Keratinocyte (primary cell): ENCODE measurements at regions not wholly inside any gene's neighbourhood (a gene's known extent, or its start where the extent isn't known, plus 50 kb on each side); places are given as distances from the start of the nearest gene placed in this dataset.

ENCODE experiments used
- DNase-seq: peaks from one replicate; pipeline ENCODE4 v3.0.0-alpha.2; 2011; ENCODE audit warnings: low read depth, missing footprints, low spot score
- FAIRE-seq: peaks from 2 replicates; lab custom pipeline; 2011; peaks lifted over from hg19 to GRCh38; lab: Jason Lieb, UNC
- H2AFZ ChIP-seq: 2 replicates; pipeline ENCODE4 v1.6.0; 2012; ENCODE audit warnings: low read length, control low read depth, inconsistent platforms; ENCODE audit not compliant: control insufficient read depth
- H3K27ac ChIP-seq: 2 replicates; pipeline ENCODE4 v1.5.1; 2011; ENCODE audit warnings: low read length; ENCODE audit not compliant: control insufficient read depth, insufficient read depth
- H3K27me3 ChIP-seq: 3 replicates; pipeline ENCODE4 v1.6.0; 2011; ENCODE audit warnings: low read length; ENCODE audit not compliant: control insufficient read depth, insufficient read depth; ENCODE audit errors: extremely low read depth
- H3K36me3 ChIP-seq, 2 experiments: 2 replicates in 1 of 2; 3 replicates in 1 of 2; pipeline ENCODE4 v1.5.1; 2011; ENCODE audit warnings: low read length in 2 of 2, mild to moderate bottlenecking in 1 of 2; ENCODE audit not compliant: control insufficient read depth in 2 of 2, insufficient read depth in 2 of 2; ENCODE audit errors: extremely low read depth in 1 of 2
- H3K4me1 ChIP-seq: 3 replicates; pipeline ENCODE4 v1.5.1; 2011; ENCODE audit warnings: low read length; ENCODE audit not compliant: control insufficient read depth, insufficient read depth; ENCODE audit errors: extremely low read depth
- H3K4me2 ChIP-seq: 3 replicates; pipeline ENCODE4 v1.6.0; 2011; ENCODE audit warnings: low read depth, low read length; ENCODE audit not compliant: control insufficient read depth, insufficient read depth; ENCODE audit errors: extremely low read depth
- H3K4me3 ChIP-seq, 3 experiments: fragments of 200-600 bp in 1 of 3; sonication (generic) in 1 of 3; 2 replicates in 2 of 3; 3 replicates in 1 of 3; pipeline ENCODE4 v1.5.1; 2011 to 2016; ENCODE audit warnings: low read length in 3 of 3, mild to moderate bottlenecking in 3 of 3, control low read depth in 2 of 3, inconsistent platforms in 1 of 3, low read depth in 1 of 3, mixed read lengths in 1 of 3, mixed run types in 1 of 3, moderate library complexity in 1 of 3; ENCODE audit not compliant: control insufficient read depth in 2 of 3, insufficient read depth in 2 of 3; ENCODE audit errors: extremely low read depth in 1 of 3
- H3K79me2 ChIP-seq: 2 replicates; pipeline ENCODE4 v1.6.0; 2012; ENCODE audit warnings: low read length; ENCODE audit not compliant: control insufficient read depth, insufficient read depth
- H3K9ac ChIP-seq: 3 replicates; pipeline ENCODE4 v1.6.0; 2011; ENCODE audit warnings: low read length; ENCODE audit not compliant: control insufficient read depth, insufficient read depth; ENCODE audit errors: extremely low read depth
- H3K9me1 ChIP-seq: 3 replicates; pipeline ENCODE4 v1.6.0; 2011; ENCODE audit warnings: low read length; ENCODE audit not compliant: control insufficient read depth, insufficient read depth; ENCODE audit errors: extremely low read depth
- H3K9me3 ChIP-seq: 2 replicates; pipeline ENCODE4 v1.5.1; 2012; ENCODE audit warnings: low read depth, low read length; ENCODE audit not compliant: control insufficient read depth
- H4K20me1 ChIP-seq: 3 replicates; pipeline ENCODE4 v1.6.0; 2011; ENCODE audit warnings: low read length; ENCODE audit not compliant: control insufficient read depth, insufficient read depth; ENCODE audit errors: extremely low read depth
- CTCF ChIP-seq, 3 experiments: IDR thresholded peaks in 1 of 3; conservative IDR thresholded peaks in 1 of 3; optimal IDR thresholded peaks in 1 of 3; 2 replicates in 2 of 3; 3 replicates in 1 of 3; pipeline versions ENCODE3 to v1.5.1; 2011; ENCODE audit warnings: low read length in 3 of 3, mild to moderate bottlenecking in 3 of 3, moderate library complexity in 2 of 3, control low read depth in 1 of 3, inconsistent platforms in 1 of 3; ENCODE audit not compliant: insufficient read depth in 2 of 3; ENCODE audit errors: extremely low read depth in 1 of 3
- EZH2 ChIP-seq: IDR thresholded peaks from one replicate; pipeline ENCODE4 v1.6.1; 2012; ENCODE audit warnings: inconsistent platforms, mild to moderate bottlenecking, low read length, moderate library complexity
- dilution Hi-C: fragments of 300-500 bp; cut with MboI; formaldehyde crosslinking; loops from one replicate; pipeline ENCODE4 v1.7.0; 2020; ENCODE audit warnings: low sequenced_read_pairs; ENCODE audit not compliant: extremely low pct_ligation_motif_present

DNA sequence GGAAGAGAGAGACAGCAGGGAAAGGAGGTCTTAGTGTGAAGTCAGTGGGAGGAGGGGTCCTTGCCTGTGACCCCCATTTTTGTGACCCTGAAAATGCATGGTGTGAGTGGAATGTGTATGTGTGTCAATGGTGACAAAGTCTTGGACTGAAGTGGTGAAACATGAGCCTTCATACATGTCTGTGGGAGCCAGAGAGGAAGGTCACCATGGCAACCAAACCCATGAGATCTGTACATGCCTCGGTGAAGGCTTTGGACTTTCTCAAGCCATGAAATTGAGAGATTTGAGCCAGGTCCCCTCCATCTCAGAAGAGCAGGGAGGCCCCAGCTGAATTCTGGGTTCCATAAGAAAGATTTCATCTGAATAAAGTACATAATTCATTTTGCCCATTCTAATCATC lies 108.7 kb downstream of the TTC8 start:
- FAIRE-seq (no peak), DNase-seq (no peak)
- Histone ChIP-seq H4K20me1 (no peaks in the 10 kb centered on the region), H2AFZ (no peak overlapping the region), H3K9ac (no peak overlapping the region), H3K27me3 (no peaks in the 10 kb centered on the region), H3K4me1 (no peaks in the 10 kb centered on the region), H3K4me3 (no peak overlapping the region), H3K27ac (no peak overlapping the region), H3K79me2 (no peaks in the 10 kb centered on the region), H3K9me3 (no peaks in the 10 kb centered on the region), H3K4me2 (no peak overlapping the region), H3K9me1 (no peaks in the 10 kb centered on the region), H3K36me3 (no peaks in the 10 kb centered on the region)
- dilution Hi-C loops, result no loop called here
- TF ChIP-seq CTCF (optimal IDR thresholded peaks at IDR 0.05 in 1 of 3, IDR thresholded peaks at IDR 0.05 in 1 of 3, conservative IDR thresholded peaks at IDR 0.05 in 1 of 3; ENCODE audit: extremely low read depth in 1 of 3, insufficient read depth in 2 of 3, low read length in 3 of 3), result no peak
- no peak for TF ChIP-seq EZH2

DNA sequence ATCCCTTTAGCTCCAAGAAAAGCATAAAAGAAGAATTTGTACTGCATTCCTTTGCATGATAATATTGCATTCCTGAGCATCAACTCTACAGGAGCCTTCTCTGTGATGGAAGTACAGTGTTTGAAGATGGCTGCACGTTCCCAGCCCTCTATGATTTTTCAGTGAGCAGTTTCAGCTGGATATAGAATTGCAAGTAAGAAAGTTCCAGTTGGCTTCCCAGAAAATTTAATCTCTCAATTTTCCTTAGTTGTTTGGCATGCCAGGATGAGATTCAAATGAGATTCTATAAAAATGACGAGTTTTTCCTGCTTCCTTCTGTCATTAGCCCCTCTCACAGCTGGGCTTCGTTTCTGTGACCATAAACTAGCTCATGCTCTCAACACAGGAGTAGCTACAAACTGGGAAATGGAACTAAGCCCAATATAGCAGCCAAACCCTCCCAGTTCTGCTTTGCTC lies 109.9 kb downstream of the TTC8 start:
- H3K9ac ChIP-seq, result no peak overlapping the region
- H3K9me3 ChIP-seq, result no peaks in the 10 kb centered on the region
- no peak overlapping the region for H3K27ac ChIP-seq
- no peaks in the 10 kb centered on the region for H3K36me3 ChIP-seq
- no peaks in the 10 kb centered on the region for H4K20me1 ChIP-seq
- TF ChIP-seq EZH2, result no peak
- TF ChIP-seq CTCF (optimal IDR thresholded peaks at IDR 0.05 in 1 of 3, IDR thresholded peaks at IDR 0.05 in 1 of 3, conservative IDR thresholded peaks at IDR 0.05 in 1 of 3; ENCODE audit: extremely low read depth in 1 of 3, insufficient read depth in 2 of 3, low read length in 3 of 3), result no peak
- no peak overlapping the region for H3K4me2 ChIP-seq
- no peaks in the 10 kb centered on the region for H3K4me1 ChIP-seq
- no peak overlapping the region for H2AFZ ChIP-seq
- no peaks in the 10 kb centered on the region for H3K9me1 ChIP-seq
- no peak overlapping the region for H3K4me3 ChIP-seq
- no peaks in the 10 kb centered on the region for H3K27me3 ChIP-seq
- dilution Hi-C loops, result no loop called here
- no peaks in the 10 kb centered on the region for H3K79me2 ChIP-seq
- DNase-seq, result no peak
- FAIRE-seq, result no peak
